HG03354 (cell line): ENCODE measurements at regions not wholly inside any gene's neighbourhood (a gene's known extent, or its start where the extent isn't known, plus 50 kb on each side); places are given as distances from the start of the nearest gene placed in this dataset.
"Not testable (repeated sequence)": the region's sequence is repeated elsewhere in the genome, so short reads cannot be mapped to it uniquely, and the experiment has no call there.

Source experiments
- ATAC-seq: cut with Tn5 transposase; IDR thresholded peaks from one replicate; pipeline ENCODE4 v1.9.1; 2021; ENCODE audit warnings: mild to moderate bottlenecking; ENCODE audit not compliant: unreplicated experiment, poor library complexity, severe bottlenecking

GRCh38 chr7:10733747-10734146, 239.9 kb upstream of the PHF14 start:
- no peak for ATAC-seq

- ATAC-seq: no peak
Observed at GRCh38 chr7:10734595-10734994, 239.1 kb upstream of the PHF14 start.

GRCh38 chr7:10739401-10739800, 234.3 kb upstream of the PHF14 start:
- no peak for ATAC-seq

- ATAC-seq: no peak
Observed at GRCh38 chr7:10740805-10741204, 232.9 kb upstream of the PHF14 start.

GRCh38 chr7:10756981-10757380, 216.7 kb upstream of the PHF14 start:
- ATAC-seq: no peak

GRCh38 chr7:10759120-10759519, 214.6 kb upstream of the PHF14 start:
- no peak for ATAC-seq

- ATAC-seq: no peak
Observed at GRCh38 chr7:10767771-10768170, 205.9 kb upstream of the PHF14 start.

GRCh38 chr7:10770176-10770575, 203.5 kb upstream of the PHF14 start:
- no peak for ATAC-seq

- no peak for ATAC-seq
Observed at GRCh38 chr7:10773430-10773829, 200.2 kb upstream of the PHF14 start.

GRCh38 chr7:10779465-10780399, 193.9 kb upstream of the PHF14 start:
- no peak for ATAC-seq

GRCh38 chr7:10780400-10780747, 193.3 kb upstream of the PHF14 start:
- ATAC-seq: no peak

- ATAC-seq: not testable (repeated sequence)
Observed at GRCh38 chr7:10786976-10787375, 186.7 kb upstream of the PHF14 start.

GRCh38 chr7:10789170-10789569, 184.5 kb upstream of the PHF14 start:
- ATAC-seq: no peak

GRCh38 chr7:10790910-10791309, 182.8 kb upstream of the PHF14 start:
- ATAC-seq: no peak

GRCh38 chr7:10793995-10794775, 179.5 kb upstream of the PHF14 start:
- no peak for ATAC-seq

- no peak for ATAC-seq
Observed at GRCh38 chr7:10797157-10797556, 176.5 kb upstream of the PHF14 start.

- no peak for ATAC-seq
Observed at GRCh38 chr7:10798044-10798443, 175.6 kb upstream of the PHF14 start.

- no peak for ATAC-seq
Observed at GRCh38 chr7:10799475-10799874, 174.2 kb upstream of the PHF14 start.

- no peak for ATAC-seq
Observed at GRCh38 chr7:10802011-10802410, 171.7 kb upstream of the PHF14 start.

GRCh38 chr7:10802526-10802925, 171.1 kb upstream of the PHF14 start:
- no peak for ATAC-seq

GRCh38 chr7:10803720-10804119, 170.0 kb upstream of the PHF14 start:
- ATAC-seq: no peak
